ENCODE measurements at regions not wholly inside any gene's neighbourhood (a gene's known extent, or its start where the extent isn't known, plus 50 kb on each side); places are given as distances from the start of the nearest gene placed in this dataset.

DNA sequence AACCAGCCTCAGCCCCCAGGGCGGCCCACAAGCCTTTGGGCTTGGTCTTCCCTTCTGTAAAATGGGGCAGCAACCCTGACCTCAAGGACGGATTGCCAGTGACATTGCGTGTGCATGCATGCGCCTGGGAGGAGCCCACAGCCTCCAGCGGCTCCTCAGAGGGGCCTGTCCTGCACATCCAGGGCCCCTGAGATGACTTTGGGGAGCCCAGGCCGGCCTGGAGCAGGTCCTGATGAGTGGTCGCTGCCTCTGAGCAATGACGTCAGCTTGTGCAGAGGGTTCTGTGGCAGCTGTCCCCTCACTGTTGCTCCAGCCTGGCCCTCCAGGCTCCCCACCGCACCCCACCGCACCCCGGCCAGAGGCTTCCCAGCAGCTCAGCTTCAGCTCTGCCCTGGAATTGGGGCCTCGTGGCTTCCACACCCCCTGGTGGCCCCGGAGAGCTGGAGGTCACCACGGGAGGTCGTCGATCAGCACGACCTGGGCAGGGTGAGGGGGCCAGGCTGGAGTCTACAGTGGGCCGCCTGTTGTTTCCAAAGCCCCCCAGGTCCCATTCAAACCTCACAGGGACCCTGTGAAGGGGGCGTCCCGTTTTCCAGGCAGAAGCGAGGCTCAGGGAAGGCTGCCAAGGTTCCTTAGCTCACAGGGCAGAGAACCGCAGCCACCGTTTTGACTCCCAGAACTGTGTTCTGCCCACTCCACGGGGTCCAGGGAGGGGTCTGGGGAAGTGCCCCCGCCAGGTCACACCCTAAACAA is 341.8 kb downstream of the SEC14L1 start:
- Histone ChIP-seq H3K4me1 (ENCODE audit: control insufficient read depth, insufficient read depth, low read length) (no peaks in the 10 kb centered on the region), H3K4me3 (ENCODE audit: low read depth, low read length) (no peak overlapping the region), H3K9me3 (ENCODE audit: control insufficient read depth, insufficient read depth, low read depth, low read length) (no peaks in the 10 kb centered on the region), H3K36me3 (ENCODE audit: control insufficient read depth in 2 of 2, insufficient read depth in 1 of 2, low read length in 2 of 2) (peaks cover 0 to 49% of the 10 kb centered on the region in 2 experiments; a peak in 2 of 3 replicates), H3K27ac (ENCODE audit: extremely low read depth, low read depth, low read length) (no peak overlapping the region)
- TF ChIP-seq ZNF146 (tag by site-specific recombination; IDR thresholded peaks at IDR 0.05), result no peak
- TF ChIP-seq ZNF624 (tag by site-specific recombination; IDR thresholded peaks at IDR 0.05), result no peak
- TF ChIP-seq ZNF394 (tag by site-specific recombination; IDR thresholded peaks at IDR 0.05; ENCODE audit: borderline replicate concordance), result no peak
- TF ChIP-seq ZNF585B (tag by site-specific recombination; IDR thresholded peaks at IDR 0.05), result no peak
- no peak for TF ChIP-seq ZNF248 (tag by site-specific recombination; IDR thresholded peaks at IDR 0.05)
- no peak for TF ChIP-seq ZNF513 (tag by site-specific recombination; IDR thresholded peaks at IDR 0.05)
- TF ChIP-seq ZNF18 (tag by site-specific recombination; IDR thresholded peaks at IDR 0.05), result no peak
- TF ChIP-seq ZNF621 (tag by site-specific recombination; IDR thresholded peaks at IDR 0.05), result no peak
- no peak for TF ChIP-seq ZNF692 (tag by site-specific recombination; IDR thresholded peaks at IDR 0.05)
- TF ChIP-seq PBX3 (CRISPR knock-in tag; IDR thresholded peaks at IDR 0.05), result no peak
- TF ChIP-seq ZNF529 (tag by site-specific recombination; IDR thresholded peaks at IDR 0.05; ENCODE audit: insufficient replicate concordance), result no peak
- TF ChIP-seq, protein P1, sequence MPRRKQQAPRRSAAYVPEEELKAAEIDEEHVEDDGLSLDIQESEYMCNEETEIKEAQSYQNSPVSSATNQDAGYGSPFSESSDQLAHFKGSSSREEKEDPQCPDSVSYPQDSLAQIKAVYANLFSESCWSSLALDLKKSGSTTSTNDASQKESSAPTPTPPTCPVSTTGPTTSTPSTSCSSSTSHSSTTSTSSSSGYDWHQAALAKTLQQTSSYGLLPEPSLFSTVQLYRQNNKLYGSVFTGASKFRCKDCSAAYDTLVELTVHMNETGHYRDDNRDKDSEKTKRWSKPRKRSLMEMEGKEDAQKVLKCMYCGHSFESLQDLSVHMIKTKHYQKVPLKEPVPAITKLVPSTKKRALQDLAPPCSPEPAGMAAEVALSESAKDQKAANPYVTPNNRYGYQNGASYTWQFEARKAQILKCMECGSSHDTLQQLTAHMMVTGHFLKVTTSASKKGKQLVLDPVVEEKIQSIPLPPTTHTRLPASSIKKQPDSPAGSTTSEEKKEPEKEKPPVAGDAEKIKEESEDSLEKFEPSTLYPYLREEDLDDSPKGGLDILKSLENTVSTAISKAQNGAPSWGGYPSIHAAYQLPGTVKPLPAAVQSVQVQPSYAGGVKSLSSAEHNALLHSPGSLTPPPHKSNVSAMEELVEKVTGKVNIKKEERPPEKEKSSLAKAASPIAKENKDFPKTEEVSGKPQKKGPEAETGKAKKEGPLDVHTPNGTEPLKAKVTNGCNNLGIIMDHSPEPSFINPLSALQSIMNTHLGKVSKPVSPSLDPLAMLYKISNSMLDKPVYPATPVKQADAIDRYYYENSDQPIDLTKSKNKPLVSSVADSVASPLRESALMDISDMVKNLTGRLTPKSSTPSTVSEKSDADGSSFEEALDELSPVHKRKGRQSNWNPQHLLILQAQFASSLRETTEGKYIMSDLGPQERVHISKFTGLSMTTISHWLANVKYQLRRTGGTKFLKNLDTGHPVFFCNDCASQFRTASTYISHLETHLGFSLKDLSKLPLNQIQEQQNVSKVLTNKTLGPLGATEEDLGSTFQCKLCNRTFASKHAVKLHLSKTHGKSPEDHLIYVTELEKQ (tag by site-specific recombination; IDR thresholded peaks at IDR 0.05; ENCODE audit: borderline replicate concordance), result no peak
- TF ChIP-seq PATZ1 (tag by site-specific recombination; IDR thresholded peaks at IDR 0.05), result no peak
- TF ChIP-seq ZNF548 (tag by site-specific recombination; IDR thresholded peaks at IDR 0.05), result no peak
- TF ChIP-seq ATF2 (tag by site-specific recombination; IDR thresholded peaks at IDR 0.05; ENCODE audit: low read depth), result no peak
- POLR2A ChIA-PET, result interaction anchor here (2.0 kb wide), 1 partner anchor 62 kb away, joined by 5 read pairs; no protein-coding TSS in a partner anchor
- CTCF ChIA-PET, result interaction anchor here (1.9 kb wide), 1 partner anchor 53 kb away, joined by 8 read pairs; no protein-coding TSS in a partner anchor
